ENCODE measurements at regions not wholly inside any gene's neighbourhood (a gene's known extent, or its start where the extent isn't known, plus 50 kb on each side); places are given as distances from the start of the nearest gene placed in this dataset.
"Not testable (repeated sequence)": the region's sequence is repeated elsewhere in the genome, so short reads cannot be mapped to it uniquely, and the experiment has no call there.

- DNase-seq (ENCODE audit: low read depth in 2 of 2), result peak; percentile 6 to 14
These were observed 55.1 kb downstream of the CYCS start for GRCh38 chr7:25069900-25070443.

GRCh38 chr7:25068502-25069213 lies 56.4 kb downstream of the CYCS start:
- DNase-seq (ENCODE audit: low read depth in 2 of 2), result no peak

GRCh38 chr7:25067726-25068501 lies 57.1 kb downstream of the CYCS start:
- DNase-seq (ENCODE audit: low read depth in 2 of 2), result no peak

- DNase-seq (ENCODE audit: low read depth in 2 of 2), result no peak
These were observed 58.8 kb downstream of the CYCS start for GRCh38 chr7:25066253-25066652.

- DNase-seq (ENCODE audit: low read depth in 2 of 2), result no peak
These were observed 62.7 kb downstream of the CYCS start for GRCh38 chr7:25062380-25062779.

- no peak for DNase-seq (ENCODE audit: low read depth in 2 of 2)
These were observed 64.5 kb downstream of the CYCS start for GRCh38 chr7:25060487-25061055.

- no peak for DNase-seq (ENCODE audit: low read depth in 2 of 2)
These were observed 65.5 kb downstream of the CYCS start for GRCh38 chr7:25059576-25059975.

- no peak for DNase-seq (ENCODE audit: low read depth in 2 of 2)
These were observed 68.7 kb downstream of the CYCS start for GRCh38 chr7:25056368-25056767.

- DNase-seq (ENCODE audit: low read depth in 2 of 2), result no peak
These were observed 69.4 kb downstream of the CYCS start for GRCh38 chr7:25055520-25056220.

GRCh38 chr7:25054819-25055519 lies 70.1 kb downstream of the CYCS start:
- no peak for DNase-seq (ENCODE audit: low read depth in 2 of 2)

GRCh38 chr7:25050223-25050622 lies 70.2 kb upstream of the OSBPL3 start:
- DNase-seq (ENCODE audit: low read depth in 2 of 2), result no peak

GRCh38 chr7:25048444-25048834 lies 68.5 kb upstream of the OSBPL3 start:
- no peak for DNase-seq (ENCODE audit: low read depth in 2 of 2)

- DNase-seq (ENCODE audit: low read depth in 2 of 2), result not testable (repeated sequence)
These were observed 67.8 kb upstream of the OSBPL3 start for GRCh38 chr7:25047571-25048443.

- DNase-seq (ENCODE audit: low read depth in 2 of 2), result no peak
These were observed 57.3 kb upstream of the OSBPL3 start for GRCh38 chr7:25037325-25037724.

GRCh38 chr7:25035274-25035673 lies 55.3 kb upstream of the OSBPL3 start:
- DNase-seq (ENCODE audit: low read depth in 2 of 2), result no peak

GRCh38 chr7:25034136-25034535 lies 54.2 kb upstream of the OSBPL3 start:
- DNase-seq (ENCODE audit: low read depth in 2 of 2), result no peak

GRCh38 chr7:25032774-25033743 lies 53.1 kb upstream of the OSBPL3 start:
- DNase-seq (ENCODE audit: low read depth in 2 of 2), result no peak

- DNase-seq (ENCODE audit: low read depth in 2 of 2), result no peak
These were observed 51.5 kb upstream of the OSBPL3 start for GRCh38 chr7:25031432-25031831.

- no peak for DNase-seq (ENCODE audit: low read depth in 2 of 2)
These were observed 51.0 kb upstream of the OSBPL3 start for GRCh38 chr7:25031007-25031406.

Data from stimulated activated CD4-positive, alpha-beta T cell treated with anti-CD3 and anti-CD28 coated beads, Interleukin-12 subunit alpha, Interleukin-12 subunit beta, amount 100 ng/mL, for 24 hours (primary cell).